HG03439 (cell line): ENCODE measurements at regions not wholly inside any gene's neighbourhood (a gene's known extent, or its start where the extent isn't known, plus 50 kb on each side); places are given as distances from the start of the nearest gene placed in this dataset.
A peak's percentile ranks its signal among the peaks of the same experiment; 100 is the strongest.

Source experiments
- ATAC-seq: cut with Tn5 transposase; IDR thresholded peaks from one replicate; pipeline ENCODE4 v1.9.1; 2021; ENCODE audit warnings: mild to moderate bottlenecking, moderate library complexity; ENCODE audit not compliant: unreplicated experiment

- ATAC-seq, result no peak
Observed at GRCh38 chr9:1907465-1907864, 107.7 kb upstream of the SMARCA2 start.

DNA sequence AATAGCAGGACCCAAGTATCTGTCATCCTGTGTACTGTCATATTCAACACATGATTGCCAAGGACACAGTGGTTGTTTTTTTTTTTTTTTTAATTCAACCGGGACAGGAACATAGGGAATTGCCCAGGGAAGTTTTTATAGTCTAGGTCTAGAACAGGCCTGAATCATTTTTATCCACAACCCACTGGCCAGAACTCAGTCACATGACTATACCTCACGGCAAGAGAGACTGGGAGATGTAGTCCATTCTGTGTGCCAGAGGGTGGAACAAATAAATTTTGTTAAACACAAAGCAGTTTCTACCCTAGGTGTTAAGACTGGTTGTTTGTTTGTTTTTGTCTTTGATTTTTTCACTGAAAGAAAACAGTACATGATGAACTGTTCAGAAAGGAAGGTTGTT, 105.8 kb upstream of the SMARCA2 start:
- ATAC-seq, result no peak

DNA sequence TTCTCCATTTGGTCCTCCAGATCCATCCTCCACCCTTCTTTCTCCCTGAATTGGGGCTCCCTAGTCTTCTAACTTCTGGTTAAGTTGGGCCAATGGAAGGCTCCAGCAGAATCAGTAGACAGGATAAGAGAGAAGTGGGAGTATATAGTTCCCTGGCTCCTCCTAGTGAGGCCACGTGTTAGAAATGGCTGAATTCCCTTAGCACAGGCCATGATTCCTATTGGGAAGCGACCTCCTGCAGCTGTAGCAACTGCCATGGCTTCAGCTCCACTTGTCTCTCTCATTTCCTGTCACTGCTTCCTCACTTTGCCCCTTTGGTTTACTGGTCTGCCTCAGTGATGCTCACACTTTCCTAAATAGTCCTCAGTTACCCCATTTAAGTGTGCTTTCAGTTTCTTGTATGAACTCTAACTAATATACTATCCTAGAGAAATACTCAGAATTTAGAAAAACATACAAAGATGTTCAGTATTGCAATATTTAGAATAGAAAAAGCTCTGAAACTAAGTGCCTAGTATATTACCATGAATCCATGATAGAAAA, 104.8 kb upstream of the SMARCA2 start:
- ATAC-seq, result no peak

- ATAC-seq, result no peak
Observed at GRCh38 chr9:1913631-1914330, 101.4 kb upstream of the SMARCA2 start.

GRCh38 chr9:1916095-1916494, 99.1 kb upstream of the SMARCA2 start:
- ATAC-seq, result no peak

GRCh38 chr9:1916655-1917054, 98.5 kb upstream of the SMARCA2 start:
- no peak for ATAC-seq

DNA sequence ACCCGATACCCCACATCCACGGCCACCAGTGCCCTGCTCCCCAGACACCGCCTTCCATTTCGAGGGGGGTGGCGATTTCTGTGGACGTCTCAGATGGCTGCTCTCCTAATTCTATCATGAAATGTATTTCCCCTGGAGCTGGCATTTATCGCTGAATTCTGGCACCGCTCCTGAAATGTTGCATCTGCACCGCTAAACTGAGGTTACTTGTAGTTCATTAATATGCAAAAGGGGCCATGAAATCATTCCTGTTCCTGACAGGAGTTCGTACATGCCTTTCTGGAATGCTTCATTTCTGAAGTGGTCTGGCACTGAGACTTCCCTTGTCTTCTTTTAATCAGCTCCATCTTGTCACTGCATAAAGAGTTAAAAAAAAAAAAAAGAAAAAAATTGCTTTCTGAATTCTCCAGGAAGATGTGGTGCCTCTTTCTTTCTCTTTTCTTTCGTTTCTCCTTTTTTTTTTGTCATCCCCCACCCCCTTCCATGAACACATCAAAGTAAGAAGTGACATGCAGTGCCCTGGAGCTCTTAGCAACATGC, 97.7 kb upstream of the SMARCA2 start:
- no peak for ATAC-seq

- ATAC-seq, result no peak
Observed at GRCh38 chr9:1918108-1918507, 97.0 kb upstream of the SMARCA2 start.

DNA sequence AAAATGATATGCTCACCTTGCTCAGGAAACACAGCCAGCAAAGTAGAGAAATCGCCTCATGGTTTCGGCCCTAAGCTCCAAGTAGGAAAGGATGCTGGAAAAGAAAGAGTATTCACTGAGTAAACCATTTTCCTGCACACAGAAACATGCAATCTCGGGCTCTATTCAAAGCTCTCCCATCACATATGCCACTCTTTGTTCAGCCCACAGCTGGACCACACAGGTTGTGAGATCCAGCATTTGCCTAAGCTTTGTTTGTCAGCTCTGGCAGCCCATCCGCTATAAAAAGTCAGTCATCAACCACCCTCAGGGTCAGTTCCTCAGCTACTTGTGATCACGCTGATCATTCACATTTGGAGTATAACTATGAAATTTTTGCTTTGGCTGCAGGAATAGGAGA, 96.5 kb upstream of the SMARCA2 start:
- no peak for ATAC-seq

DNA sequence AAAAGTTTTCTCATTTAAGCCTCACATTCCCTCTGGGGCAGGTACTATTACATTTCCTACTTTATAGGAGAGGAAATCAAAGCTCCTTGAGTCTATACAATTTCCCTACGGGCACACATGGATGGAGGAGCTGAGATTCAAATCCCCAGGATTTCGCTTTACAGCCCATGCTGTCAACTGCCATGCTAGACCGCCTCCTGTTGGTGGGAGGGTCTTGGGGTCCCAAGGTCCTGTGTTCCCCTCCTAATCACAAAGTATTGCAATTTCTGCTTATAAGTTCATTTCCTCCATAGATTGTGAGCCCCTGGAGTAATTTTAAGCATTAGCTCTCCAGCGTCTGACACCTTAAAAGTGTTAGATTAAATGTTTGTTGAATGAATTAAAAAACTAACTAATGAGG, 95.9 kb upstream of the SMARCA2 start:
- no peak for ATAC-seq

DNA sequence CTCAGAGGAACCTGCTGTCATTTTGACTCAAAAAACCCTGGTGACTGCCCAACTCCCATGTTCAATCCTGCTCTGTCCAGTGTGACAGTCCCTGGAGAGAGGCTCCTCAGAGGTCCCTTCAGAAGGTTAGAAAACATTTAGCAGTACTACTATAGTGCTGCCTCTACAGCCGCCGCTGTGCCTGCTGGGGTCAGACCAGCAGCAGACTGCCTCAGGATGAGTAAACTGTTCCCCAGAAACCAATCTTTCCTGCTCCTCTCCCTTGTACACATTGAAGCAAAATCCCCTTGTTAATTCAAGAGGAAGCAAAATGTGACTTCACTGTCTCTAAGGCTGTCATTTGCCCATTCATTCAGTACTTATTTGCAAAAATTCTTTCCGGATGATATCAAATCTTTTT, 94.8 kb upstream of the SMARCA2 start:
- ATAC-seq, result no peak

DNA sequence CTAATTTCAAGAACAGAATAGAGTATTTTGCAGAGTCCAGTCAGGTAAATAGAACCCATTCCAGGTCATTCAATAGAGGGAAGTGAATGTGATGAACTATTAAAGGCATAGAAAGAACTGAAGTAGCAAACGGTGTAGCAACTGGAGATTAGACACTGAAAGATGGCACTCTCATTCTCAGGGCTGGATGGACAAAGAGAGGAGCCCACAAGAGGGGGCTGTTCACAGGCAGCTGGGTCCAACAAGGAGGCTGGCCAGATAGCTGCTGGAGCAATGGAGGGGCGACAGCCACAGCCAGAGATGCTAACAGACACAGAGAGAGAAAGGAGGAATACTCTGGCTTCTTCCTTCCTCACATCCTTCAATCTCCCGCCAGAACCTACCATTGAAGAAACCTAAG, 93.1 kb upstream of the SMARCA2 start:
- ATAC-seq, result no peak

- no peak for ATAC-seq
Observed at GRCh38 chr9:1927546-1927945, 87.6 kb upstream of the SMARCA2 start.

GRCh38 chr9:1929134-1929533, 86.0 kb upstream of the SMARCA2 start:
- no peak for ATAC-seq

DNA sequence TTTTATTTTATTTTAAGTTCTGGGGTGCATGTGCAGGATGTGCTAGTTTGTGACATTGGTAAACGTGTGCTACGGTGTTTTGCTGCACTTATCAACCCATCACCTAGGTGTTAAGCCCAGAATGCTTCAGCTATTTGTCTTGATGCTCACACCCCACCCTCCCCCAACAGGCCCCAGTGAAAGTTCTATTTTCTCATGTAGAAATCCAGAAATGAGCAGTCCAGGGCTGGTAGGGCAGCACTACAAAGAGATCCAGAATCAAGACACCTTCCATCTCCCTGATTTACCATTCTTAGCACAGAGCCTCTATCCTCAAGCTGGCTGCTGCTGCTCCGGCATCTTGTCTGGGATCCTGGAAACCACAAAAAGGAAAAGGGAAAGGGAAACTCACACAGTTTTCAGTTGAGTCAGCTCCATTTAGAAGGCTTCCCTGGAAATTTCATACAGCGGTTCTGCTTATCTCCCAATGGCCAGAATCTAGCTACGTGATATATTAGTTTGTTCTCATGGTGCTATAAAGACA, 85.4 kb upstream of the SMARCA2 start:
- peak; percentile 39 for ATAC-seq

GRCh38 chr9:1930245-1930736, 84.9 kb upstream of the SMARCA2 start:
- ATAC-seq, result peak; percentile 54

DNA sequence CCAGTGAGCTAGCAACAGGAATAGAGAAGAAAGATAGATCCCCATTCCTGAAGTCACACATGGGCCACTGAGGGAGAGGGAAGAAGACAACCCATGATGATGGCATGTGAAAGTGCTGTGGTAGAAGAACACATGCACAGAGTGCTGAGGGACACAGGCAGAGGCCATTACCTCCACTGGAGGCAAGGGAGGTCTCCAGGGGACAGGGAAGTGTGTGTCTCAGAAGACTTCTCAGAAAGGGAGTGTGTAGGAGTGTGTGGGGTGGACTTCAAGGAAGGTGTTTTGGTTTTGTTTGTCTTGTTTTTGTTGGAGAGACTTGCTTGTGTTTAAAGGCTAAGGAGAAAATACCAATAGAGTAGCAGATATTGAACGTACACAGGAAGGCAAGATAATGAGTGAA, 77.0 kb upstream of the SMARCA2 start:
- ATAC-seq, result peak; percentile 21

DNA sequence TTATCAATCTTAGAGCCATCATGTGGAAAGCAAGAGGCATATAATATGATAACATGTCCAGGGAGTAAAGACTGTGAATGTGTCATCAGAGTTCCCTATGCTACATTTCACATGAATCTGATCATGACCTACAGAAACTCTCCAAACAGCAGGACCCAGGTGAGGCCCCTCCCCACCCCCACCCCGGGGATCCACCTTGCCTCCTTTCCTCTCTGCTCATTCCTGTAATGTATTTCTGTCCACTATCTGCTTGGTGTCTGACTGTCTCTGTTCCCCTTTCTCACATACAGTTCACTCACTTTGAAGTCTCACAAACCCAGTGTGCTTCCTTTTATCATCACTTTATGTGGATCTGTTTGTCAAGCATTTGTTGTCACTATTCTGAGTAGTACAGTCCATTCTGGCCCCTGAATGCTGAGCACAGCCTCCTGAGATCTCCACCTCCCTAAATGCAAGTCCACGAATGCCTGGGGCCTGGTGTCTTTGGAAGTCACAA, 76.4 kb upstream of the SMARCA2 start:
- ATAC-seq, result peak; percentile 59

DNA sequence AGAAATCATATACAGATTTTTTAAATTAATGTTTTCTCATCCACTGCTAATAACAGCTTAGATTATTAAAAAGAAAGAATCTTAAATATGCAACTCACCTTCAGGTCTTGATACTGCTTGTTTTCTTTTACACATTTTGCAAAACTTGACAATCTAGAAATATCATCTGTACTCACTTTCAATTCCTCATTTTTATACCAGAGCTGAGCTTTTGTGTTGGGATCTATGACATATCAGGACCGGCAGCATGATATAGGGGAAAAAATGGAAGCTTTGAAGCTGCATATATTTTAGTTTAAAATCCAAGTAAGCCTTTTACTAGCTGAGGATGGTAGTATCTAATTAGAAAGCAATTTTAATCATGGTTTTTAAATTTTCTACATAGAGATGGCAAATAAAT, 75.7 kb upstream of the SMARCA2 start:
- no peak for ATAC-seq

- peak; percentile 85 for ATAC-seq
Observed at GRCh38 chr9:1939926-1940368, 75.2 kb upstream of the SMARCA2 start.

GRCh38 chr9:1941989-1942388, 73.2 kb upstream of the SMARCA2 start:
- no peak for ATAC-seq
